A172 (cell line): ENCODE measurements at regions not wholly inside any gene's neighbourhood (a gene's known extent, or its start where the extent isn't known, plus 50 kb on each side); places are given as distances from the start of the nearest gene placed in this dataset.
"Not testable (repeated sequence)": the region's sequence is repeated elsewhere in the genome, so short reads cannot be mapped to it uniquely, and the experiment has no call there.

ENCODE experiments used
- DNase-seq: peaks from one replicate; pipeline ENCODE4 v3.0.0-alpha.2; 2015; ENCODE audit warnings: low spot score

DNA sequence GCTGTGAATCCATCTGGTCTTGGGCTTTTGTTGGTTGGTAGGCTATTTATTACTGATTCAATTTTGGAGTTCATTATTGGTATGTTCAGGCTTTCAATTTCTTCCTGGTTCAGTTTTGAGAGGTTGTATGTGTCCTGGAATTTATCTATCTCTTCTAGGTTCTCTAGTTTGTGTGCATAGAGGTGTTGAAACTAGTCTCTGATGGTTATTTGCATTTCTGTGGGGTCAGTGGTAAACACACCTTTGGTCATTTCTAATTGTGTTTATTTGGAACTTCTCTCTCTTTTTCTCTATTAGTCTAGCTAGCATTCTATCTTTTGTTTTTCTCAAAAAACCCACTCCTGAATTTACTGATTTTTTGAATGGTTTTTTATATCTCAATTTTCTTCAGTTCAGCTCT is 70.1 kb upstream of the IRAK1BP1 start:
- no peak for DNase-seq

DNA sequence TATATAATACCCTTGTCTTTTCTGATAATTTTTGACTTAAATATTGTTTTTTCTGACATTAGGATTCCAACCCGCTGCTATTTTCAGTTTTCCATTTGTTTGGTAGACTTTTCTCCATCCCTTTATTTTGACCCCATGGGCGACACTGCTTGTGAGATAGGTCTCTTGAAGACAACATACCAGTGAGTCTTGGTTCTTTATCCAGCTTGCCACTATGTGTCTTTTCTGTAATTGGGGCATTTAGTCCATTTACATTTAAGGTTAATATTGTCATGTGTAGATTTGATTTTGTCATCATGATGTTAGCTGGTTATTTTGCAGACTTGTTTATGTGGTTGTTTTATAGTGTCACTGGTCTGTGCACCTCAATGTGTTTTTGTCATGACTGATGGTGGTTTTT is 67.7 kb upstream of the IRAK1BP1 start:
- DNase-seq: no peak

DNA sequence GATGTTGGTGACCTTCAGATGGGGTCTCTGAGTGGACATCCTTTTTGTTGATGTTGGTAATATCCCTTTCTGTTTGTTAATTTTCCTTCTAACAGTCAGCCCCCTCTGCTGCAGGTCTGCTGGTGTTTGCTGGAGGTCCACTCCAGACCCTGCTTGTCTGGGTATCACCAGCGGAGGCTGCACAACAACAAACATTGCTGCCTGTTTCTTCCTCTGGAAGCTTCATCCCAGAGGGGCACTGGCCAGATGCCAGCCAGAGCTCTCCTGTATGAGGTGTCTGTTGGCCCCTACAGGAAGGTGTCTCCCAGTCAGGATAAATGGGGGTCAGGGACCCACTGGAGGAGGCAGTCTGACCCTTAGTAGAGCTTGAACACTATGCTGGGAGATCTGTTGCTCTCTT is 60.6 kb upstream of the IRAK1BP1 start:
- DNase-seq: not testable (repeated sequence)

DNA sequence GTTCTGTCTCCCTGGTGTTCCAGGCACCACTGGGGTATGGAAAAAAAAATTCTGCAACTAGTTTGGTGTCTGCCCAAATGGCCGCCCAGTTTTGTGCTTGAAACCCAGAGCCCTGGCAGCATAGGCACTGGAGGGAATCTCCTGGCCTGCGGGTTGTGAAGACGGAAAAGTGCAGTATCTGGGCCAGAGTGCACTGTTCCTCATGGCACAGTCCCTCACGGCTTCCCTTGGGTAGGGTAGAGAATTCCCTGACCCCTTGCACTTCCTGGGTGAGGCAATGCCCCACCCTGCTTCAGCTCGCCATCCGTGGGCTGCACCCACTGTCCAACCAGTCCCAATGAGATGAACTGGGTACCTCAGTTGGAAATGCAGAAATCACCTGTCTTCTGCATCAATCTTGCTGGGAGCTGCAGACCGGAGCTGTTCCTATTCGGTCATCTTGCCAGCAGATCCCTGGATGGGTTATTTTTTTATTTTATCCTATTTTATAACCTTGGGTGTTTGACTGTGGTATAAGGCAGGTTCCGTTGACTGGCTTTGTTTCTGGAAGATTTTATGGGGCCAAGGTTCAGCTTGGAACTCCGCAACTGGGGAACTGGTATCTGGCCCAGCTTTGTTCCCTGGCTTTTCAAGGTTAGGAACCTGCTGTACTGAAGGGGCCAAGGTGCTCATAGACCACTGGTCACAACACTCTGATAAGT is 59.5 kb upstream of the IRAK1BP1 start:
- DNase-seq: not testable (repeated sequence)

DNA sequence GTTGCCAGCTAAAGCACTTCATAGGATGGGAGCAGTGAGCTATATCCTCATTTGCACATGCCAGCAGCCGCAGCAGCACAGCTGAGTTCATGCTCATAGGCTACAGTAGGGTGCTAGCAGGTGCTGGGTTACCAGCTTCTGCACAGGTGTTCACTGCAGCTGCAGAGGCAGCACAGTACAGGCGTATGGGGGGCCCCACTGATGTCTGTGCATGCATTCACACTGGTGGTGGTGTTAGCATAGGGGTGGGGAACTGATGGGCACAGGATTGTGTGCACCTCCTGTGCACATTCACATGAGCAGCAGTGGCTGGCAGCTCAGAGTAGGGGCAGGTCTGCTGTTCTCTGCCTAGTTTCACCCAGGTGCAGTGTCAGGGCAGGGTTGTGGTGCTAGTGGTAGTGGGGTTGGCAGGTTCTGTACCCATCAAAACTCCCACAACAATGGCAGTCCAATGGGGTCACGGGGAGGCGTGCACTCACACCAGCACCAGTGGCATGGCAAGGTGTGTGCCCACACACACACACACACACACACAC is 58.9 kb upstream of the IRAK1BP1 start:
- DNase-seq: no peak

DNA sequence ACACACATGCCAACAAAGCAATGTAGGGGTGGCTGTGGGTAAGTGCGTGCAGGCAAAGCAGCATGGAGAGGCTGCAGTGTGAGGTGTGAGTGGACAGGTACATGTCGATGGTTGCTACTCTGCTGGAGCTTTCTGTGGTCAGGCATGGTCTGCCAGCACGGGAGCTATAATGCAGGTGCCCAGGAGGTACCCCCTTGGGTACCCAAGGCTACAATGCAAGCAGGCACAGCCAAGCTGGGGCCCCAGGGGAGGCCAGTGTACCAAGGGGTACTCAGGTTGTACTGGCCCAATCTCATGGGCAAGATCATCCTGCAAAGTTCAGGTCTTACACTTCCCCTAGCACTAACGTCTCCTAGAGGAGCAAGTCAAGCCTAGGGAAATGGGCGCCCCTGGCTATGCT is 58.4 kb upstream of the IRAK1BP1 start:
- no peak for DNase-seq

DNA sequence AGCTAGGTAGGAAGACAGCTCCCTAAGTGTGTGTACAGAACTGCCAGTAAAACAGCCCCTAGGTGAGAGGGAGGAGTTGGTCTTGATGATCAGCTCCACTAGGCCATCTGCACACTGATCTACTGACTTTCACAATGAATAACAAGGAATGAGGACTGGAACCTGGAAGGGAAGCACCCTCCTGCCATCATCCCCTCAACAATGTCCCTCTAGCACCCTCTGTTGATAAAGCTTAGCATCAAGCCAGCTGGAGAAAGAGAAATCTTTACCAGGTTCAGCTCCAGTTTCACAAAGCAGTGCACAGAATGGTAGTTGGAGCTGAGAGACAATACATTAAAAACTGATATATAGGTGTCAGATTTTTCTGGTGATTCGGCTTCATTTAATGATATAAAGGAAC is 57.2 kb upstream of the IRAK1BP1 start:
- peak; percentile 31 for DNase-seq

DNA sequence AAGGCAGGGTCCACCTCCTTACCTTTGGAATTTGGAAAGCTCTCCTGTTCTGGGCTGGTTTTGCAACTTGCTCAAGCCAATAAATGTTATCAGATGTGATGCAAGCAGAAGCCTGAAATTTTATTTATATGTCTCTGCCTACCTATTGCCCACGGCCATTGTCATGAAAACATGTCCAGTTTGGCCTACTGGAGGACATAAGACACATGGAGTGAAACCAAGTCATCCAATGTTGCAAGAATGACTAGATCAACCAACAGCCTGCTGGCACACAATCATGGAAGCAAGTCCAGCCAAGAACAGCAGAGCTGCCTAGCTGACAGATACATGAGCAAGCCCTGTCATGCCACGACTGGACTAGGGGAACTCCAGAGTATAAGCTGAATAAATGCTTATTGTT is 56.7 kb upstream of the IRAK1BP1 start:
- DNase-seq: no peak
